H9 (cell line): ENCODE measurements at regions not wholly inside any gene's neighbourhood (a gene's known extent, or its start where the extent isn't known, plus 50 kb on each side); places are given as distances from the start of the nearest gene placed in this dataset.

Source experiments
- DNase-seq: peaks from one replicate; pipeline ENCODE4 v3.0.0-alpha.2; 2017
- H2AFZ ChIP-seq: one replicate; pipeline ENCODE4 v1.6.1; 2013; ENCODE audit warnings: mild to moderate bottlenecking, low read length, control low read depth, moderate library complexity
- H2AK5ac ChIP-seq: 2 replicates; pipeline ENCODE4 v1.6.1; 2013; ENCODE audit warnings: low read length, control low read depth, mixed read lengths; ENCODE audit not compliant: insufficient read length
- H2BK120ac ChIP-seq: one replicate; pipeline ENCODE4 v1.6.1; 2013; ENCODE audit warnings: low read depth, mild to moderate bottlenecking, low read length, control low read depth, inconsistent platforms; ENCODE audit not compliant: poor library complexity, severe bottlenecking
- H2BK12ac ChIP-seq: 2 replicates; pipeline ENCODE4 v1.6.1; 2013; ENCODE audit warnings: low read length, control low read depth, mixed read lengths, low read depth; ENCODE audit not compliant: insufficient read length
- H2BK15ac ChIP-seq: 2 replicates; pipeline ENCODE4 v1.6.1; 2013; ENCODE audit warnings: low read depth, low read length, control low read depth
- H2BK20ac ChIP-seq: one replicate; pipeline ENCODE4 v1.6.1; 2013; ENCODE audit warnings: low read depth, mild to moderate bottlenecking, low read length, control low read depth, inconsistent platforms; ENCODE audit not compliant: poor library complexity, severe bottlenecking
- H2BK5ac ChIP-seq: 2 replicates; pipeline ENCODE4 v1.6.1; 2013; ENCODE audit warnings: low read length, control low read depth, mixed read lengths; ENCODE audit not compliant: insufficient read length
- H3K14ac ChIP-seq: 2 replicates; pipeline ENCODE4 v1.6.1; 2013; ENCODE audit warnings: low read length, control low read depth; ENCODE audit not compliant: insufficient read depth
- H3K18ac ChIP-seq: 2 replicates; pipeline ENCODE4 v1.6.1; 2013; ENCODE audit warnings: low read depth, mild to moderate bottlenecking, mixed read lengths, low read length, control low read depth; ENCODE audit not compliant: insufficient read length
- H3K23ac ChIP-seq: 2 replicates; pipeline ENCODE4 v1.6.1; 2013; ENCODE audit warnings: low read length, control low read depth, mixed read lengths, low read depth; ENCODE audit not compliant: insufficient read length
- H3K23me2 ChIP-seq: 2 replicates; pipeline ENCODE4 v1.6.1; 2013; ENCODE audit warnings: low read depth, mild to moderate bottlenecking, mixed read lengths, low read length, control low read depth; ENCODE audit not compliant: insufficient read length, poor library complexity, severe bottlenecking
- H3K27ac ChIP-seq: 2 replicates; pipeline ENCODE4 v1.5.1; 2013; ENCODE audit warnings: low read length, control low read depth, mixed read lengths, low read depth; ENCODE audit not compliant: insufficient read length
- H3K27me3 ChIP-seq: 2 replicates; pipeline ENCODE4 v1.6.1; 2013; ENCODE audit warnings: low read length, control low read depth, inconsistent platforms; ENCODE audit not compliant: insufficient read depth
- H3K4ac ChIP-seq: 2 replicates; pipeline ENCODE4 v1.6.1; 2013; ENCODE audit warnings: low read depth, mild to moderate bottlenecking, control low read depth, inconsistent platforms, low read length, moderate library complexity
- H3K4me1 ChIP-seq: 2 replicates; pipeline ENCODE4 v1.6.1; 2013; ENCODE audit warnings: low read length, control low read depth, inconsistent platforms; ENCODE audit not compliant: insufficient read depth
- H3K4me2 ChIP-seq: 2 replicates; pipeline ENCODE4 v1.6.1; 2013; ENCODE audit warnings: low read length, control low read depth, mixed read lengths; ENCODE audit not compliant: insufficient read length, insufficient read depth
- H3K56ac ChIP-seq: 2 replicates; pipeline ENCODE4 v1.6.1; 2013; ENCODE audit warnings: low read depth, mild to moderate bottlenecking, mixed read lengths, low read length, control low read depth; ENCODE audit not compliant: insufficient read length
- H3K79me1 ChIP-seq: 2 replicates; pipeline ENCODE4 v1.6.1; 2013; ENCODE audit warnings: low read depth, mild to moderate bottlenecking, moderate library complexity, low read length, control low read depth, inconsistent platforms; ENCODE audit not compliant: insufficient read depth, poor library complexity, severe bottlenecking
- H3K79me2 ChIP-seq: 2 replicates; pipeline ENCODE4 v1.6.1; 2013; ENCODE audit warnings: low read length, control low read depth, inconsistent platforms; ENCODE audit not compliant: insufficient read depth
- H3K9ac ChIP-seq: 2 replicates; pipeline ENCODE4 v1.6.1; 2013; ENCODE audit warnings: low read length, control low read depth, mixed read lengths; ENCODE audit not compliant: insufficient read length; ENCODE audit errors: extremely low read depth
- H3K9me3 ChIP-seq: one replicate; pipeline ENCODE4 v1.6.1; 2013; ENCODE audit warnings: low read depth, low read length, inconsistent platforms; ENCODE audit not compliant: control insufficient read depth
- H3T11ph ChIP-seq: one replicate; pipeline ENCODE4 v1.6.1; 2013; ENCODE audit warnings: mild to moderate bottlenecking, low read length, control low read depth, inconsistent platforms
- H4K20me1 ChIP-seq: one replicate; pipeline ENCODE4 v1.6.1; 2013; ENCODE audit not compliant: control insufficient read depth, insufficient read length, insufficient read depth
- H4K5ac ChIP-seq: 2 replicates; pipeline ENCODE4 v1.6.1; 2013; ENCODE audit warnings: low read depth, mild to moderate bottlenecking, mixed read lengths, low read length, control low read depth; ENCODE audit not compliant: insufficient read length
- H4K8ac ChIP-seq: replicated peaks from 2 replicates; pipeline ENCODE4 v1.6.1; 2013; ENCODE audit warnings: low read length, control low read depth, mixed read lengths, low read depth; ENCODE audit not compliant: insufficient read length
- H4K91ac ChIP-seq: 2 replicates; pipeline ENCODE4 v1.6.1; 2013; ENCODE audit warnings: low read depth, mild to moderate bottlenecking, moderate library complexity, mixed read lengths, low read length, control low read depth; ENCODE audit not compliant: insufficient read length
- H3K27ac Mint-ChIP-seq, 3 experiments: 2 replicates in 2 of 3; 3 replicates in 1 of 3; pipeline ENCODE4 v1.8.0; 2020 to 2021; ENCODE audit warnings: mixed read lengths in 3 of 3, mild to moderate bottlenecking in 1 of 3, moderate library complexity in 1 of 3
- H3K27me3 Mint-ChIP-seq: 2 replicates; pipeline ENCODE4 v1.8.0; 2021; ENCODE audit warnings: low read depth, mild to moderate bottlenecking, moderate library complexity, mixed read lengths
- H3K36me3 Mint-ChIP-seq, 3 experiments: 2 replicates in 2 of 3; 3 replicates in 1 of 3; pipeline ENCODE4 v1.8.0; 2020 to 2021; ENCODE audit warnings: low read depth in 3 of 3, mixed read lengths in 3 of 3; ENCODE audit not compliant: insufficient read depth in 1 of 3
- H3K4me1 Mint-ChIP-seq, 2 experiments: 2 replicates each; pipeline ENCODE4 v1.8.0; 2020; ENCODE audit warnings: mixed read lengths in 2 of 2
- H3K4me3 Mint-ChIP-seq, 2 experiments: 2 replicates in 1 of 2; 3 replicates in 1 of 2; pipeline ENCODE4 v1.8.0; 2020 to 2021; ENCODE audit warnings: mild to moderate bottlenecking in 2 of 2, mixed read lengths in 2 of 2, moderate library complexity in 1 of 2
- H3K9me3 Mint-ChIP-seq, 2 experiments: 2 replicates in 1 of 2; 3 replicates in 1 of 2; pipeline ENCODE4 v1.8.0; 2020; ENCODE audit warnings: mild to moderate bottlenecking in 2 of 2, mixed read lengths in 2 of 2, moderate library complexity in 1 of 2
- WGBS: extraction: QIAGEN DNeasy Blood & Tissue Kit; methylation state at CpG from one replicate; pipeline ENCODE4 v1.1.7; 2013; ENCODE audit warnings: missing lambda C conversion rate, low lambda C conversion rate, mixed read lengths; ENCODE audit not compliant: insufficient read length; ENCODE audit errors: extremely low coverage; 5-methylcytosine and 5-hydroxymethylcytosine counted together
- TF ChIP-seq, protein P1 (sequence below): fragments of 200-600 bp; sonication (generic); conservative IDR thresholded peaks from 3 replicates; pipeline ENCODE4 v1.8.0; 2021; ENCODE audit warnings: antibody characterized with exemption, mild to moderate bottlenecking

DNA sequence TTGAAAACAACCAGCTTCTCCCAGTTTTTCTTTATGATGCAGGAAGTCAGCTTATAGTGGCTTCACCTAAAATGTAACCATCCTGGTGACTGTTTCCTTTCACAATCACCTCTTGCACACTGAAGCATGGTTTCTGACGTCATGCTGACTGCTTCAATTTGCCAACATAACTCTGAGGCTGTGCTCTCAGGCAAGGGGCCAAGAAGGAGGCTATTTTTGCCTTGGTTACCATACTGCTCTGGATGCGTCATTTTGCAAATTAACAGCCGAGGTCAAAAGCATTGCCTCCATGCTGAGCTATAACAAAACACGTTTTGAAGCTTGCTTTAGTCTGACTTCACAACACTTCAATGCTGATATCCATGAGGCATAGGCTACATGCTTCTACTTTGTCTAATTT lies 397.8 kb downstream of the METTL4 start:
- H3K23ac ChIP-seq = no peak overlapping the region
- no peaks in the 10 kb centered on the region for H4K20me1 ChIP-seq
- no peak overlapping the region for H4K8ac ChIP-seq
- no peak overlapping the region for H4K91ac ChIP-seq
- H2AFZ ChIP-seq = no peak overlapping the region
- Mint-ChIP-seq H3K36me3 (no peaks in the 10 kb centered on the region; a peak in 1 of 7 replicates), H3K27me3 (no peaks in the 10 kb centered on the region; the same call in 1 of the 2 replicates), H3K27ac (no peak overlapping the region), H3K4me3 (no peak overlapping the region), H3K9me3 (peaks cover 0 to under 1% of the 10 kb centered on the region in 2 experiments; a peak in 1 of 5 replicates), H3K4me1 (peaks cover 2 to 3% of the 10 kb centered on the region in 2 experiments; a peak in 1 of 4 replicates)
- no peak overlapping the region for H3T11ph ChIP-seq
- H4K5ac ChIP-seq = no peak overlapping the region
- no peak overlapping the region for H2AK5ac ChIP-seq
- H3K27ac ChIP-seq = no peak overlapping the region
- H3K4me1 ChIP-seq = peaks cover 3% of the 10 kb centered on the region; the same call in 1 of the 2 replicates
- H3K4ac ChIP-seq = no peak overlapping the region
- no peak overlapping the region for H3K9ac ChIP-seq
- TF ChIP-seq, protein P1, sequence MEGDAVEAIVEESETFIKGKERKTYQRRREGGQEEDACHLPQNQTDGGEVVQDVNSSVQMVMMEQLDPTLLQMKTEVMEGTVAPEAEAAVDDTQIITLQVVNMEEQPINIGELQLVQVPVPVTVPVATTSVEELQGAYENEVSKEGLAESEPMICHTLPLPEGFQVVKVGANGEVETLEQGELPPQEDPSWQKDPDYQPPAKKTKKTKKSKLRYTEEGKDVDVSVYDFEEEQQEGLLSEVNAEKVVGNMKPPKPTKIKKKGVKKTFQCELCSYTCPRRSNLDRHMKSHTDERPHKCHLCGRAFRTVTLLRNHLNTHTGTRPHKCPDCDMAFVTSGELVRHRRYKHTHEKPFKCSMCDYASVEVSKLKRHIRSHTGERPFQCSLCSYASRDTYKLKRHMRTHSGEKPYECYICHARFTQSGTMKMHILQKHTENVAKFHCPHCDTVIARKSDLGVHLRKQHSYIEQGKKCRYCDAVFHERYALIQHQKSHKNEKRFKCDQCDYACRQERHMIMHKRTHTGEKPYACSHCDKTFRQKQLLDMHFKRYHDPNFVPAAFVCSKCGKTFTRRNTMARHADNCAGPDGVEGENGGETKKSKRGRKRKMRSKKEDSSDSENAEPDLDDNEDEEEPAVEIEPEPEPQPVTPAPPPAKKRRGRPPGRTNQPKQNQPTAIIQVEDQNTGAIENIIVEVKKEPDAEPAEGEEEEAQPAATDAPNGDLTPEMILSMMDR = no peak
- DNase-seq = no peak
- no peak overlapping the region for H2BK5ac ChIP-seq
- H3K23me2 ChIP-seq = no peaks in the 10 kb centered on the region
- no peak overlapping the region for H3K4me2 ChIP-seq
- no peak overlapping the region for H3K14ac ChIP-seq
- WGBS = no CpG with 5 or more reads among the region's 4 CpGs
- no peak overlapping the region for H2BK12ac ChIP-seq
- no peak overlapping the region for H2BK120ac ChIP-seq
- H3K27me3 ChIP-seq = no peaks in the 10 kb centered on the region
- no peaks in the 10 kb centered on the region for H3K9me3 ChIP-seq
- no peak overlapping the region for H2BK15ac ChIP-seq
- no peaks in the 10 kb centered on the region; the same call in 1 of the 2 replicates for H3K79me2 ChIP-seq
- no peak overlapping the region for H2BK20ac ChIP-seq
- H3K79me1 ChIP-seq = no peaks in the 10 kb centered on the region
- no peak overlapping the region for H3K56ac ChIP-seq
- H3K18ac ChIP-seq = no peak overlapping the region
